Mucosa of descending colon (tissue), 3 donors: ENCODE measurements at regions not wholly inside any gene's neighbourhood (a gene's known extent, or its start where the extent isn't known, plus 50 kb on each side); places are given as distances from the start of the nearest gene placed in this dataset.

Experiments used
- ATAC-seq: fragments of 200-7000 bp; cut with Tn5 transposase; one replicate; pipeline ENCODE4 v1.9.1; 2020; ENCODE audit warnings: mild to moderate bottlenecking, moderate library complexity
- DNase-seq, 3 donors: peaks; one replicate each; pipeline ENCODE4 v3.0.0-alpha.2; 2020
- H3K36me3 ChIP-seq: fragments of 200-600 bp; one replicate; pipeline ENCODE4 v1.8.0; 2021; ENCODE audit warnings: low read depth, mild to moderate bottlenecking
- H3K4me1 ChIP-seq: fragments of 200-600 bp; one replicate; pipeline ENCODE4 v1.8.0; 2021; ENCODE audit warnings: low read depth, mild to moderate bottlenecking
- H3K4me3 ChIP-seq: fragments of 200-600 bp; one replicate; pipeline ENCODE4 v1.8.0; 2021; ENCODE audit warnings: mild to moderate bottlenecking
- H3K9me3 ChIP-seq: fragments of 200-600 bp; one replicate; pipeline ENCODE4 v1.8.0; 2021; ENCODE audit warnings: mild to moderate bottlenecking
- intact Hi-C, 2 donors: fragments of 100-400 bp; cut with DNase I in 1 of 2; cut with micrococcal nuclease in 1 of 2; formaldehyde crosslinking; loops; one replicate each; pipeline versions ENCODE4 v1.11.0 to v1.11.1; 2022; cut with DNase I, micrococcal nuclease
- TF ChIP-seq, protein P1 (sequence below): fragments of 200-600 bp; IDR thresholded peaks from one replicate; pipeline ENCODE4 v1.8.0; 2022; ENCODE audit warnings: antibody characterized with exemption, mild to moderate bottlenecking
- donor health status: DM: no; HTN: no; CAD: no; lungs with moderate emphysema.
- donor health status: DM: no; HTN: no; CAD: no.
- donor health status: DM: no; HTN: yes; CAD: no.

DNA sequence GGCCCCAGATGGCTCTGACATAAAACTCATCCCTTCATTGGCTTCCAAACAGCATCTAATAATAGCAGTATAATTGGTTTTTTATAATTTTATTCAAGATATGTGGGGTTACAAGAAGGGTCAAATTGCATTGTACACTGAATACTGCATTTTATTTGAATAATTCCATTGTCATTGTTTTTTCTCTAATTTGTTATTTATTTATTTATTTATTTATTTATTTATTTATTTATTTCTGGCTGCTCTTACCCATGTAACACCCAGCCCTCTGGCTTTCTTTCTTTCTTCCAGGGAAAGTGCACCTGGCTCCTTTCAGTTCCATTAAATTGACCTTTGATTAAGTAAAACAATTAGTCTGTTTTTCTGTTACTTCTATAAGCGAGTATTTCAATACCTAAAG, 210.1 kb downstream of the CDH9 start:
- Histone ChIP-seq H3K9me3 (peaks cover 32% of the 10 kb centered on the region), H3K4me1 (no peaks in the 10 kb centered on the region), H3K4me3 (no peak overlapping the region), H3K36me3 (no peaks in the 10 kb centered on the region)
- intact Hi-C loops, result no loop called here
- TF ChIP-seq, protein P1, sequence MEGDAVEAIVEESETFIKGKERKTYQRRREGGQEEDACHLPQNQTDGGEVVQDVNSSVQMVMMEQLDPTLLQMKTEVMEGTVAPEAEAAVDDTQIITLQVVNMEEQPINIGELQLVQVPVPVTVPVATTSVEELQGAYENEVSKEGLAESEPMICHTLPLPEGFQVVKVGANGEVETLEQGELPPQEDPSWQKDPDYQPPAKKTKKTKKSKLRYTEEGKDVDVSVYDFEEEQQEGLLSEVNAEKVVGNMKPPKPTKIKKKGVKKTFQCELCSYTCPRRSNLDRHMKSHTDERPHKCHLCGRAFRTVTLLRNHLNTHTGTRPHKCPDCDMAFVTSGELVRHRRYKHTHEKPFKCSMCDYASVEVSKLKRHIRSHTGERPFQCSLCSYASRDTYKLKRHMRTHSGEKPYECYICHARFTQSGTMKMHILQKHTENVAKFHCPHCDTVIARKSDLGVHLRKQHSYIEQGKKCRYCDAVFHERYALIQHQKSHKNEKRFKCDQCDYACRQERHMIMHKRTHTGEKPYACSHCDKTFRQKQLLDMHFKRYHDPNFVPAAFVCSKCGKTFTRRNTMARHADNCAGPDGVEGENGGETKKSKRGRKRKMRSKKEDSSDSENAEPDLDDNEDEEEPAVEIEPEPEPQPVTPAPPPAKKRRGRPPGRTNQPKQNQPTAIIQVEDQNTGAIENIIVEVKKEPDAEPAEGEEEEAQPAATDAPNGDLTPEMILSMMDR, result no peak
- no peak for DNase-seq
- no peak for ATAC-seq

DNA sequence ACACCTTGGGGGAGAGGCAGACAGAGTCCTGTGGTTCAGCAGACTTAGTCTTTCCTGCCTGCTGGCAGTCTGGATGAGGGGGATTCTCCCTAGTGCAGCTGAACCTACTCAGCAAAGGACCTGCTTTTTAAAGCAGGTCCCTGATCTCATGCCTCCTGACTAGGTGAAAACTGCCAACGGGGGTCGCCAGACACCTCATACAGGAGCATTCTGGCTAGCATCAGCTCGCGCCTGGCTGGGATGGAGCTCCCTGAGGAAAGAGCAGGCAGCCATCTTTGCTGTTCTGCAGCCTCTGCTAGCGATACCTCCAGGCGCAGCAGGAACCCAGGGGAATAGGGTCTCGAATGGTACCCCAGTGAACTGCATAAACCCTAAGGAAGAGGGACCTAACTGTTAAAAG, 225.2 kb downstream of the CDH9 start:
- Histone ChIP-seq H3K9me3 (peaks cover 65% of the 10 kb centered on the region), H3K4me1 (no peaks in the 10 kb centered on the region), H3K4me3 (no peak overlapping the region), H3K36me3 (no peaks in the 10 kb centered on the region)
- intact Hi-C loops, result no loop called here
- DNase-seq (no peak), ATAC-seq (no peak)
- TF ChIP-seq, protein P1, result no peak

DNA sequence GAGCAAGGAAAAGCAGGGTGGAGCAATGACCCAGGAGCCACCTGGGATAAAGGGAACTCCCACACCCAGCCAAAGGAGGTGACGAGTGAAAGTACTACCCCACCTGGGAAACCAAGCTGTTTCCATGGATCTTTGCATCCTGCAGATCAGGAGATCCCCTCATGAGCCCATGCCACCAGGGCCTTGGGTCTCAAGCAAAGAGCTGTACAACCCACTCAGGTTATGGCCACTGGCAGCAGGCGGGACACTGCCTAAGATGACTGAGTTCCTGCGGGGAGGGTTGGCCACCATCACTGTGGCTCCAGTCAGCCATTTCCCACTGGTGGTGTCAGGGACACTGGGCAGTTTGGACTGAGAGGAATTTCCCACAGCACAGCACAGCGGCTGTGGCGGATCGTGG, 225.7 kb downstream of the CDH9 start:
- peaks cover 67% of the 10 kb centered on the region for H3K9me3 ChIP-seq
- ATAC-seq (no peak), DNase-seq (no peak)
- no peaks in the 10 kb centered on the region for H3K36me3 ChIP-seq
- TF ChIP-seq, protein P1, result no peak
- no peaks in the 10 kb centered on the region for H3K4me1 ChIP-seq
- no peak overlapping the region for H3K4me3 ChIP-seq
- intact Hi-C loops, result no loop called here

DNA sequence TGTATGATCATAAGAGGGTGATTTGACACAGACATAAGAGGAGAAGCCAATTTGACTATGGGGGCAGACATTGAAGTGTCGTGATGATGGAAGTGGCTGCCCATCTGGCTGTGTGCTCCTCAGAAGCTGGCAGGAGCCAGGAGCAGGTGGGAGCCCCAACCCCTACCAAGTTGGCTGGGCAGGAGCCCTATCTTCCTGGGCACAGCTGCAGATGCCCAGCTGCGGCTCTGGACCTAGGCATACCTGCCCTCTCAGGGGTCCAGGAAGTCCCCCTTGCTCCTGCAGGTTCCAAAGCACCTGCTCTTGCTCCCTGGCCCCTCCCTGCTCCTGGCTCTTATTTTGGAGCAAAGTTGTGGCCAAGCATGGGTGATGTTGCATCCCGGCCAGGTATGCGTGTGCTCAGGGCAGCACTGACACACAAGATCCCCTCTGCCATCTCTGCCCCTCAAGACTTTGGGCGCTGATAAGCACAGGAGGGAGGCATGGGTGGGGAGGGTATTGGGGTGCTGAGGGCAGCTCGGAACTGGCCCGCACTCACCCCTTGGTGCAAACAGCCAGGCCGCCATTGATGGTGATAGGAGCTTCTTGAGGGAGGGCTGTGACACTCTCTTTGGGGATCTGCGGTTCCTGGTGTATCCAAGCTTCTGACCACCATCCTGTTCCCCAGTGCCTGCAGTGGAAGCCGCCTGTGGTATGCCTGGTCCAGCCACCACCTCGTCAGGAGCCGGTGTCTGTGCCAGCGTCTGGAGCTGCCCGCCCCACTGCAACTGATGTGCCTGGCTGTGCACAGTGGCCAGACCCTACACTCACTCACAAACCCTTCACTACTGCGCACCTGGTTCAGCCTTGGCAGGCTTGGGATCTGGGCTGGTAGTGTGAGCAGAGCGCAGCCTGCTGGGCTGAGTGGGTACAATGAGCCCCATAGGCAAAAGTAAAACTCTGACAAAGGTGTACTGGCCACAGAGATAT, 230.9 kb downstream of the CDH9 start:
- intact Hi-C loops, result no loop called here
- H3K4me1 ChIP-seq, result no peaks in the 10 kb centered on the region
- H3K36me3 ChIP-seq, result no peaks in the 10 kb centered on the region
- H3K9me3 ChIP-seq, result peaks cover 57% of the 10 kb centered on the region
- TF ChIP-seq, protein P1, result no peak
- H3K4me3 ChIP-seq, result no peak overlapping the region
- DNase-seq (no peak), ATAC-seq (no peak)

DNA sequence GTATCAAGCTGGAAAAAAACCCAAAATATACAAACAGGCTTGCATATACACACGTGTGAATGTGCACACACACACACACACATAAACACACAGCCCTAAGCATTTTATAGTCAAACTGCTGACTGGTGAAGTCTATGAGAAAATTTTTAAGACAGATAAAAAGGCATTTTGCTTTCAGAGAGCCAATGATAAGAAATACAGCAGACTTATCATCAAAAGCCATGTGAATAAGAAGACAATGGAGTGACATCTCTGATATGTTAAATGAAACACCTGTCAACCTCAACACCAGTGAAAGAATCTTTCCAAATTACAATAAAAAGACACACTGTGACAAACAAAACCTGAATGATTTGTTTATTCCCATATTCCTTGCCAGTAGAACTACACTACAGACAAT, 233.3 kb downstream of the CDH9 start:
- intact Hi-C loops, result no loop called here
- peaks cover 48% of the 10 kb centered on the region for H3K9me3 ChIP-seq
- TF ChIP-seq, protein P1, result no peak
- no peaks in the 10 kb centered on the region for H3K4me1 ChIP-seq
- DNase-seq, result no peak
- H3K4me3 ChIP-seq, result no peak overlapping the region
- no peak for ATAC-seq
- H3K36me3 ChIP-seq, result no peaks in the 10 kb centered on the region
